ENCODE measurements at regions not wholly inside any gene's neighbourhood (a gene's known extent, or its start where the extent isn't known, plus 50 kb on each side); places are given as distances from the start of the nearest gene placed in this dataset.

GRCh38 chr20:40588891-40589290 is 100.1 kb downstream of the MAFB start:
- DNase-seq, result no peak

- no peak for DNase-seq
These were observed 102.0 kb downstream of the MAFB start for GRCh38 chr20:40587038-40587437.

- no peak for DNase-seq
These were observed 104.8 kb downstream of the MAFB start for GRCh38 chr20:40584130-40584809.

DNA sequence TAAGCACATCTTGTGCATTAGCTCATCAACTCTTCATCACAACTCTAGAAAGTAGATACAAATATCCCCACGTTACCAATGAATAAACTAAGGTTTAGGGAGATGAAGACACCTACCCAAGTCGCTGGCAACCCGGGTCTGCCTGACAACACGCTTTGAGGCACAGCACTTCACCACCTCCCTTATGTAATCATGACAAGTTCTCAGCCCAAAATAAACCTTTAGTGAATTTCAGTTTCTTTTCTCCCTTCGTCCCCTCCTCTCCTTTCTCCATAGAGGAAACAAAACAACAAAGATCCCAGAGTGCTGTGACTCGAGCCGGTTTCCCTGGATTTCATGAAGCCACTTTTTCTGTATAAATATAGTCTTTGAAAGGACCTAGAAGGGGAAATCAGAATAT is 105.4 kb downstream of the MAFB start:
- no peak for DNase-seq

DNA sequence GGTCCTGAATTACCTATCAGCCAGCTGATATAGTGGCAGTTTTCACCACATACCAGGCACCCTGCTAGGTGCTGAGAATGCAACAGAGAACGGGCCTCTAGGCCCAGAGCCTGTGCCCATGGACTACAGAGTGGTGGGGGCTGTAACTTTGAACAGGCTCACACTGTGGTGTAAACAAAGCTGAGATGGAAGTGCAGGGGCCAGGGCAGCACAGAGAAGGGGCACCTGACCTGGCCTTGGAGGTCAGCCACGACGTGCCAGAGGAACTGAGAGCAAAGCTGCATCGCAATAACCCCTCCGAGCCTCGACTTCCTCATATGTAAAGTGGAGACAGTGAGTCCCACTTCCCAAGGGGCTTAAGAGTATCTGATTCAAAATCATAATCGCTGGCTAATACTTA is 105.8 kb downstream of the MAFB start:
- peak in 1 of 2 donors; percentile 24 for DNase-seq

GRCh38 chr20:40582531-40582930 is 106.5 kb downstream of the MAFB start:
- DNase-seq, result no peak

DNA sequence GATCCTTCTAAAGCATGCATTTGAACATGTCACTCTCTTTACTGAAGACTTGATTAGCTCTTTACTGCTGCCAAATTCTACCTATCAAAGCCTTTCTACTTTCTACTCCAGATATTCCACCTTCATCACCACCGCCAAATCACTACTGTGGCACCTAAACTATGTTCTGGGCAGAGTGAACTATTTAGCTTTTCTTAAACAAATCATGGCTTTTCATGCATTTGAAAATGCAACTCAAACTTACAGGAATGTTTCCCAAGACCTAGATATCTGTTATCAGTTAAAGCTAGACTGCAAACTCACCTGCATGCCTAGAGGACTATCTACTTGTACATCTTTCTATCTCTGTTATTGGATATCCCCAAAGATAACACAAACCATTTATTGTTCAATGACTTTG is 109.3 kb downstream of the MAFB start:
- DNase-seq, result no peak

GRCh38 chr20:40578961-40579360 is 110.1 kb downstream of the MAFB start:
- DNase-seq, result no peak

DNA sequence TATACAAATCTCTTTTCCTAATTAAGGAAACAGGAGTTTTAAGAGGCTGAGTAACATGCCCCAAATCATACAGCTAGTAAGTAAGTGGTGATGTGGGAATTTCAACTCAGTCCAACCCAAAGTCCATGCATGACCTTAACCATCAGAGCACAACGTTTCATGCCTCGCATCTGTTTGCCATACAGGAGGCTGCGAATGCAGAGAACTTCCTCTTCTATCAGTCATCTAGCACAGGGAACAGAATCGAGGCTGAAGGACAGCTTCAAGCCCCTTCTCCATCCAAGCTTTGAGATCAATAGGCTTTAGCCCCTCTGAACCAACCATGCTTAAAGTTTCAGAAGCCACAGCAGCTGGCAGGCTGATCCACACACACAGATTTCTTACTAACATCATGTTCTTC is 113.2 kb downstream of the MAFB start:
- DNase-seq, result no peak

DNA sequence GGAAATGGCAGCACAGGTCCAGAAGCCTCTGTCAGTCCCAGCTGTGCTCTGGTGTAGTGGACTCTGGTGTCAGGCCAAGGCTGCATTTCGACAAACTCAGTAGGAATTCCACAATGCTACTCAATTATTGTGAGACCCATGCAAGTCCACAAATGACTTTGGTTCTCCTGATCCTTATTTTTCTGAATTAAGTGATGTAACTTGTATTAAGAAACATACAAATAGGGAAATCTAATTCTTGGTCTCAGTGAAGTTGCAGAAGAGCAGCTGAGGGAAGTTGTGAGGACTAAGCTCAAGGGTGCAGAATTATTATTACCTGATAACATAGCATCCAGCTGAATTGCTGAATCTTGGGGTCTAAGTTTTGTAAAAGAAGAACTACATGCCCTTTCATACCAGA is 116.8 kb downstream of the MAFB start:
- DNase-seq, result no peak

DNA sequence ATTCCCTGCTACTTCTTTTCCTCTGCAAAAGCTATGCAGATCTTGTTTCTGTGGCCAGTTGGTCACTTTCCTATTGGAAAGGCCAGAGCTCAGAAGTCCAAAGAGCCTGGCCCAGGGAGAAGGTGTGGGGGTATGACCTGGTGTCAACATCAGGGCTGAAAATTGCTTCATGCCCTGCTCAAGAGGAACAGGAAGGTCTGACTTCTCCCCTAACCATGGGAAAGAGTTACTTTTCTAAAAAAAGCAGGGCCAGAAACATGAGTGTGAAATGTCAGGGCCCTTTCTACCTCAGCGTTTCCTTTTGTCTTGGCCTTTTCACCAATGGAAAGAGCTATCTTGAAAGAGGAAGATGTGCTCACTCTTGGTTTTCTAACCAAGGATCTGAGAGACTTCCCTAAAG is 117.4 kb downstream of the MAFB start:
- DNase-seq, result peak in 1 of 2 donors; percentile 18

DNA sequence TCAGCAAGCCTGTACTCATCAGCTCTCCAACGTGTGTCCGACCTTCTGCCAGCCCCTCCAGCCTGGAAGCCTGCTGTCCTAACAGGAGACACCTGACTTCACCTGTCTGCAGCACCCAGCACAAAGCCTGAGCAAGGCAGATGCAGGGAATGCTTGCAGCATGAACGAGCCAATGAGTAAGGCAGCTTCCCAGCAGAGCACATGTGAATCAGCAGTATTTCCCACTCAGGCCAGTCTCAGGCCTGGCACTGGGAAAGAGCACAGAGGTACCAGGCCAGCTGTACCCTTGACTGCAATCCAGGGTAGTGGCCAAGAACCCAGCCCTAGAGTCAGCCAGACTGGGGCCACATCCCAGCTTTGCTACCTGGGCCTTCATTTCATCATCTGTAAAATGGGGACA is 120.8 kb downstream of the MAFB start:
- DNase-seq, result no peak

- DNase-seq, result no peak
These were observed 123.4 kb downstream of the MAFB start for GRCh38 chr20:40565682-40566040.

- DNase-seq, result no peak
These were observed 123.9 kb downstream of the MAFB start for GRCh38 chr20:40565001-40565681.

- no peak for DNase-seq
These were observed 125.6 kb downstream of the MAFB start for GRCh38 chr20:40563296-40563950.

- DNase-seq, result peak; percentile 6 to 77
These were observed 127.0 kb downstream of the MAFB start for GRCh38 chr20:40562031-40562430.

DNA sequence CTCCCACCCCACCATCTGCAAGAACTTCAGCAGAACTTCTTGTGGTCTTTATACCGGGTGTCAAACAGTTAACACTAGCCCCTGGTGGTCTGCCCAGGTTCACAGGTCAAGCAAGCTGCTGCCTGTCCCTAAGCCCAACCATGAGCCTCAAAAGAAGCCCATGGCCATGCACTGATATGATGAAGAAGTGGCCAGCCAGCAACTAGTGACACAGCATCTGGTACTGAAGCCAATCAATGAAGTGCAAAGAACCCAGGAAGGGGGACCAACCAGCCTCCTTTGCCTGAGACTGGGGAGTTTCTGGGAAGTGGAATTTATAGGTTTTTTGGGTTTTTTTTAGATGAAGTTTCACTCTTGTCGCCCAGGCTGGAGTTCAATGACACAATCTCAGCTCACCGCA is 127.8 kb downstream of the MAFB start:
- DNase-seq, result no peak

- DNase-seq, result no peak
These were observed 130.8 kb downstream of the MAFB start for GRCh38 chr20:40558212-40558611.

DNA sequence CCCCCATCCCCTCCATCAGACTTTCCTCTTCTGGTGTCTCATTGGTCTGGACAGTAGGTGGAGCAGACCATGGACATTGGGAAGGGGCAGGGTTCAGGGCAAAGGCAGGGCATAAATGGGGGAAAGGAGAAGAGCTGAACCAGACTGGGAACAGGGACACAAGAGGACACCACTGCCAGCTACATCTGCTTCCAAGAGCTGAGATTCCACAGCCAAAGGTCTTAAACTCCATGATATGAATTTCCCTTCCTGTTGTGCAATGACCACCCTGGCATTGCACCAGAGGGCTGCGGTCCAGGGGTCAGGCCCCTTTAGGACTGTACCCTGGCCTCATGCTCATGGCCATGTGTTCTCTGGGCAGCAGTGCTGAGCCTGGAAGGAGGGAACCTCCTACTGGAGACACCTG is 137.9 kb downstream of the MAFB start:
- no peak for DNase-seq

DNA sequence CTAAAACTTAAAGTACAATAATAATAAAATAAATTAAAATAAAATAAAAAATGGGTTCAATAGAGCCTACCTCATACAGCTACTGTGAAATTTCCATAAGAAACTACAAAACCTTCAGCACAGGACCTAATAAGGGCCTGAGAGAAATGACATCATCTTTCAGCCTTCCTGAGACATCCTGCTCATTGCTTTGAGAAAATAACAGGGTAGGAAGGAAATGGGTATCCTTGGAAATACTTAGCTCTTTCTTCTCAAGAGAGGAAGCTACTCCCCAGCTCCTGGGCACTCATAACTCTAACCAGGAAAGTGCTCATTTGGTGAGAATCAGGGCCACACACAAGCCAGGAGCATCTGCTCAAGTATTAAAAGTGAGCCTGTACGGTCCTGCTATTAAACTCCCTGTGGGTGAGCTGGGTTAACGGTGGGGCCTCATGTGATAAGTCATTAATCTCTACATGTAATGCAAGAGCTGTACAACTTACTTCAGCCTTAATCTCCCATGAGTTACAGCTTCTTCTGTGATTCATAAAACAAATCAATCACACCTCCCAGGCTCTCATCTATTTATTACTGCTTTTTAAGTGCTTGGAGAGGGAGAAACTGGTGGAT is 141.4 kb downstream of the MAFB start:
- DNase-seq, result no peak

DNA sequence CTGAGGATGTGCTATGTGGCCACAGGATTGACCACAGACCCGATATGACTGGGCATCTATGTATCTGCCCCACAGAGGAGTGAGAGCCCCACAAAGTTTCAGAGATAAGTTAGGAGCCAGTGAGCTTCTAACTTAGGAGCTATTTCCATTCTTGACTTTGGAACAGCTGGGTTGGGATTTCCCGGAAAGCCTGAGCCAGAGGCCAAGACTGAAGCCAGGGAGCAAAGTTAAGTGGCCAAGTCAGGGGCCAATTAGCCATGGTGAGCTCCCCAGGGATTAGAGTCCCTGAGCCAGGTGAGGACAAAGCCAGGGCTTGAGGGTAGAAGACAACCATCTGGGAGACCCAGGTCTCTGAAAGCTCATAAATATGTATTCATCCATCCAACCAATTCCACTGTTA is 143.6 kb downstream of the MAFB start:
- DNase-seq, result no peak

DNA sequence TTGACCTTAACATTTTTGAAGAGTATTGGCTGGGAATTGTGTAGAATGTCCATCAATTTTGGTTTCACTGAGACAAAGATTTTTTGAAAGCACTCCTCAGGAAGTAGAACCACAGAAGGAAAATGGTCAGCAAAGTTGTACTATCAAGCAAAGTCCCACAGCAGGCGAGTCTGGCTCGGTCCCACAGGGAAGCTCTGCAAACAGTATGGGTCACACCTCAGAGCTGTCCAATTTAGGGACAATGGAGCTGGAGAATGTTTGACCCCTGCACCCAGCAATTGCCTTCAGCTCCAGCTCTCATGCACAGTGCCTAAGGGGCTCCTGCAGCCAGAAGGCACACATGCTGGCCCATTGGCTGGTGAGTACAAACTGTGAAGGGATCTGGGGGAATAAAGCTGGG is 147.0 kb downstream of the MAFB start:
- DNase-seq, result no peak

- DNase-seq, result no peak
These were observed 148.9 kb downstream of the MAFB start for GRCh38 chr20:40540166-40540565.

GRCh38 chr20:40538131-40538530 is 150.9 kb downstream of the MAFB start:
- no peak for DNase-seq
